Calu3 (cell line): ENCODE measurements at regions not wholly inside any gene's neighbourhood (a gene's known extent, or its start where the extent isn't known, plus 50 kb on each side); places are given as distances from the start of the nearest gene placed in this dataset.
A peak's percentile ranks its signal among the peaks of the same experiment; 100 is the strongest.

Source experiments
- BruUV-seq: library from RNA; stranded (reverse); fragments of 400-500 nt; replicated peaks from 2 replicates; lab custom pipeline; 2021; lab: Mats Ljungman, UMichigan
- CTCF ChIA-PET: fragments of 300-600 bp; sonication (Branson Sonifier 250); formaldehyde crosslinking; loops from one replicate; lab custom pipeline; 2022; ENCODE audit warnings: antibody characterized with exemption; lab: Charles Lee
- DNase-seq: peaks from one replicate; pipeline ENCODE4 v3.0.0; 2022
- H3K27ac Mint-ChIP-seq: one replicate; pipeline ENCODE4 v1.8.0; 2022; ENCODE audit warnings: mixed read lengths; ENCODE audit not compliant: unreplicated experiment
- H3K27me3 Mint-ChIP-seq: one replicate; pipeline ENCODE4 v1.8.0; 2022; ENCODE audit warnings: mixed read lengths; ENCODE audit not compliant: unreplicated experiment
- H3K36me3 Mint-ChIP-seq: one replicate; pipeline ENCODE4 v1.8.0; 2022; ENCODE audit warnings: mild to moderate bottlenecking, moderate library complexity, mixed read lengths; ENCODE audit not compliant: insufficient read depth, unreplicated experiment
- H3K4me1 Mint-ChIP-seq: one replicate; pipeline ENCODE4 v1.8.0; 2022; ENCODE audit warnings: mild to moderate bottlenecking, low read depth, mixed read lengths; ENCODE audit not compliant: unreplicated experiment
- H3K4me3 Mint-ChIP-seq: one replicate; pipeline ENCODE4 v1.8.0; 2022; ENCODE audit warnings: mild to moderate bottlenecking, low read depth, moderate library complexity, mixed read lengths; ENCODE audit not compliant: unreplicated experiment
- H3K9me3 Mint-ChIP-seq: one replicate; pipeline ENCODE4 v1.8.0; 2022; ENCODE audit warnings: low read depth, mixed read lengths; ENCODE audit not compliant: unreplicated experiment
- intact Hi-C: fragments of 100-400 bp; cut with micrococcal nuclease; formaldehyde crosslinking; loops from one replicate; pipeline ENCODE4 v1.10.0; 2022; ENCODE audit not compliant: unreplicated experiment
- TF ChIP-seq, protein P1 (sequence below): fragments of 200-600 bp; IDR thresholded peaks from one replicate; pipeline ENCODE4 v1.8.0; 2022; ENCODE audit warnings: antibody characterized with exemption; ENCODE audit not compliant: unreplicated experiment

DNA sequence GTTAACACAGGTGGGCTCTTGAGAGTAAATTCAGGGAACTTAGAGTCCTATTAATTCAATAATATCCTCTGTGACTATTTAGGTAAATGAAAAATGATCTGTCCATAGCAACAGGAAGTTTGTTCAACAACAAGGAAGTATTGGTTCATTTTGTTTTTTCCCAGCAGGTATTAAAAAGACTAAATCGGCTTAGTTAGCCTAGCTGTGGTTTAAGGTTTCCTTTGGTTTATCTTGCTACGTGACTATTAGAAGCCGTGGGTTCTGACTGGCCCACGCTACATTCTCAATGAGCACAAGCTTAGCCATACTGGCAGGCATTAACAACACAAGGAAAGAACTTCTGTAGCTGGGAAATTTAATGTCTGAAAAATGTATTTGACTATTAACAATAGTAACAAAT, 168.8 kb upstream of the HS3ST1 start:
- TF ChIP-seq, protein P1, sequence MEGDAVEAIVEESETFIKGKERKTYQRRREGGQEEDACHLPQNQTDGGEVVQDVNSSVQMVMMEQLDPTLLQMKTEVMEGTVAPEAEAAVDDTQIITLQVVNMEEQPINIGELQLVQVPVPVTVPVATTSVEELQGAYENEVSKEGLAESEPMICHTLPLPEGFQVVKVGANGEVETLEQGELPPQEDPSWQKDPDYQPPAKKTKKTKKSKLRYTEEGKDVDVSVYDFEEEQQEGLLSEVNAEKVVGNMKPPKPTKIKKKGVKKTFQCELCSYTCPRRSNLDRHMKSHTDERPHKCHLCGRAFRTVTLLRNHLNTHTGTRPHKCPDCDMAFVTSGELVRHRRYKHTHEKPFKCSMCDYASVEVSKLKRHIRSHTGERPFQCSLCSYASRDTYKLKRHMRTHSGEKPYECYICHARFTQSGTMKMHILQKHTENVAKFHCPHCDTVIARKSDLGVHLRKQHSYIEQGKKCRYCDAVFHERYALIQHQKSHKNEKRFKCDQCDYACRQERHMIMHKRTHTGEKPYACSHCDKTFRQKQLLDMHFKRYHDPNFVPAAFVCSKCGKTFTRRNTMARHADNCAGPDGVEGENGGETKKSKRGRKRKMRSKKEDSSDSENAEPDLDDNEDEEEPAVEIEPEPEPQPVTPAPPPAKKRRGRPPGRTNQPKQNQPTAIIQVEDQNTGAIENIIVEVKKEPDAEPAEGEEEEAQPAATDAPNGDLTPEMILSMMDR, result no peak
- no peaks in the 10 kb centered on the region for H3K9me3 Mint-ChIP-seq
- CTCF ChIA-PET, result interaction anchor here (1.0 kb wide), 1 partner anchor 101 kb away, joined by 3 read pairs; no protein-coding TSS in a partner anchor
- DNase-seq, result peak; percentile 26
- intact Hi-C loops, result loop anchor here (5.0 kb wide), 1 partner anchor 55 kb away; no protein-coding TSS in a partner anchor
- H3K27me3 Mint-ChIP-seq, result no peaks in the 10 kb centered on the region
- no TSS peak for BruUV-seq
- H3K4me3 Mint-ChIP-seq, result no peak overlapping the region
- peak overlapping the region; percentile 92 for H3K27ac Mint-ChIP-seq
- peaks cover 50% of the 10 kb centered on the region for H3K4me1 Mint-ChIP-seq
- no peaks in the 10 kb centered on the region for H3K36me3 Mint-ChIP-seq

DNA sequence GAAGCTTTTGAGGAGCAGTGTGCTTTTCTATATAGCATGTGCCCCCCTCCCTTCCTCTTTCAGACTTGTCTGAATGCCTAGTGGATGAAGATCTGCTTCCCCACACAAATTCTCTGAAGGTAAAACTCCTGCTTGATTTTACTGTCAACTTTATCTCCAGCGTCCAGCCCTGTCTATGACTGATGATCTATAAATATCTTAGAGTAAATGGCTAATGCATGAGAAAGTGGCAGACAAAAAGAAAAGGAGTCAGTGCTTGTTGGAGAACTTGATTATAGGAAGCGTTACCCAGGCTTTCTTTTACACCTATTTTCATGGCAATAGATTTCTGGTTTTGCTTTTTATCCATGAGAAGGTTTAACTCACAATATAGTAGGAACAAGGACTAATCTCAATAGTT, 168.3 kb upstream of the HS3ST1 start:
- Mint-ChIP-seq H3K27ac (peak overlapping the region; percentile 92), H3K4me3 (no peak overlapping the region), H3K36me3 (no peaks in the 10 kb centered on the region), H3K9me3 (no peaks in the 10 kb centered on the region), H3K4me1 (peaks cover 51% of the 10 kb centered on the region), H3K27me3 (no peaks in the 10 kb centered on the region)
- CTCF ChIA-PET, result interaction anchor here (1.0 kb wide), 1 partner anchor 101 kb away, joined by 3 read pairs; no protein-coding TSS in a partner anchor
- TF ChIP-seq, protein P1, result no peak
- intact Hi-C loops, result loop anchor here (5.0 kb wide), 1 partner anchor 55 kb away; no protein-coding TSS in a partner anchor
- no peak for DNase-seq
- BruUV-seq, result no TSS peak

DNA sequence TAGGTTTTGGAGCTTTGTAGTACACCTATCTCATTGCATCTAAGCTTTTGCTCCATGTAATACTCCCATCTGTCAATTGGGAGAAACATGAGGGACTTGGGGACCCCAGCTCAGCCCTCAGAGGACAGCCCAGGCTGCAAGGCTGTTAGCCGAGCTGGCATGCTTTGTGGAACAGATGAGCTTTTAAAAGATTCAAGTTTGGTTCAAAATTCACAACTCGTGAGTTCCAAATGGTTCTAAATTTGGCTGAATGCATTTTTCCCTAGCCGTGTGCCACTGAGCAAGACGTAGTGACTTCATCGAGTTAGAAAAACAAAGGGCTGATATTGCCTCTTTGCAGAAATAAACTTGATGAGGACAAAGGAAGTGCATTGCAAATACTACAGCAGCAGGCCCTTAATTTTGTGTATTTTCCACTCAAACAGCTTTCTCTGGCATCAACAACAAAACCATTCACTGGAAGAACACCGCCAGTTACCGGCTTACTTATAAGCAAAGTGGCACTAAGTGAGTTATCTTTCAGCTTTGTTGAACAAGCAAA, 165.0 kb upstream of the HS3ST1 start:
- Mint-ChIP-seq H3K27me3 (no peaks in the 10 kb centered on the region), H3K9me3 (no peaks in the 10 kb centered on the region), H3K4me1 (peaks cover 52% of the 10 kb centered on the region), H3K27ac (no peak overlapping the region), H3K4me3 (no peak overlapping the region), H3K36me3 (no peaks in the 10 kb centered on the region)
- CTCF ChIA-PET, result interaction anchor here (0.6 kb wide), 1 partner anchor 163 kb away, joined by 5 read pairs; no protein-coding TSS in a partner anchor
- intact Hi-C loops, result no loop called here
- TF ChIP-seq, protein P1, result no peak
- no TSS peak for BruUV-seq
- DNase-seq, result no peak

DNA sequence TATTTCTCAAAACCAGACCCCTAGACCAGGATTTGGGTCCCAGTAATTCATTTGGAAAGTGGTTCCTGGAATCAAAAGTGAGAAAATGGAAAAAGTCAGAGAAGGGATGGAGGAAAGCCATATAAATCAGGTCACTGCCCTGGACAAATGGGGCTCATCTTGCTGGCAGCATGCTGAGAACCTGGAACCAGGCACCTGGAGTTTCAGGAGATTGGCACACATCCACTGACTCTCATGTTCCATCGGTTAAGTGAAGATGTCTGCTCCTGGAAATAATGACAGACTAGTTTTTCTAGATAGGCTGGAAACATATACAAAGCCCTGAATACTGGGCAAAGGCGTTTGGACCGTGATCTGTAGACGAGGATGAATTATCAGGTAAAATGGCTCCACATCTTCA, 163.6 kb upstream of the HS3ST1 start:
- no peaks in the 10 kb centered on the region for H3K9me3 Mint-ChIP-seq
- no TSS peak for BruUV-seq
- H3K4me1 Mint-ChIP-seq, result peaks cover 49% of the 10 kb centered on the region
- H3K27me3 Mint-ChIP-seq, result no peaks in the 10 kb centered on the region
- TF ChIP-seq, protein P1, result no peak
- intact Hi-C loops, result no loop called here
- DNase-seq, result no peak
- no peaks in the 10 kb centered on the region for H3K36me3 Mint-ChIP-seq
- no peak overlapping the region for H3K27ac Mint-ChIP-seq
- no peak overlapping the region for H3K4me3 Mint-ChIP-seq
- CTCF ChIA-PET, result no interaction called here
